Right forelimb (tissue), 1 donor: ENCODE measurements at regions not wholly inside any gene's neighbourhood (a gene's known extent, or its start where the extent isn't known, plus 50 kb on each side); places are given as distances from the start of the nearest gene placed in this dataset.

Experiments used
- DNase-seq: peaks from one replicate; pipeline ENCODE4 v3.0.0-alpha.2; 2018

DNA sequence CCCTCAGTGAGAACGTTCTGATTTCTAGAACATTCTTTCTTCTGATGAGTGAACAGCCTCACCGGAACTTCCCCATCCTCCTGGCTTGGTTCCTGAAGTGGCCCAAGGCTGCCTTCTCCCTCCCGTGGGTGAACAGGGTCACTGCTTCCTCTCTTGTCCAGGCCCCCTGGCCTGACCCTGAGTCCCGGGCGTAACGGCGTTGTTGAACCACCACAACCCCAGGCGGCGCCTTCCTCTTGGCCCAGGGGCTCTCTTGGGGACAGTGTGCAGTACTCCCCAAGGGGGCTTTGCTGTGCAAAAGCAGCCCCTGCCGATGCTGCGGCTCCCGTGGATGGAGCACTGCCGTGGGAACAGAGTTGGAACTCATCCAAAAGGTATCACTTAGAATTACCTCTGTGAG is 147.2 kb downstream of the TSN start:
- DNase-seq = no peak

DNA sequence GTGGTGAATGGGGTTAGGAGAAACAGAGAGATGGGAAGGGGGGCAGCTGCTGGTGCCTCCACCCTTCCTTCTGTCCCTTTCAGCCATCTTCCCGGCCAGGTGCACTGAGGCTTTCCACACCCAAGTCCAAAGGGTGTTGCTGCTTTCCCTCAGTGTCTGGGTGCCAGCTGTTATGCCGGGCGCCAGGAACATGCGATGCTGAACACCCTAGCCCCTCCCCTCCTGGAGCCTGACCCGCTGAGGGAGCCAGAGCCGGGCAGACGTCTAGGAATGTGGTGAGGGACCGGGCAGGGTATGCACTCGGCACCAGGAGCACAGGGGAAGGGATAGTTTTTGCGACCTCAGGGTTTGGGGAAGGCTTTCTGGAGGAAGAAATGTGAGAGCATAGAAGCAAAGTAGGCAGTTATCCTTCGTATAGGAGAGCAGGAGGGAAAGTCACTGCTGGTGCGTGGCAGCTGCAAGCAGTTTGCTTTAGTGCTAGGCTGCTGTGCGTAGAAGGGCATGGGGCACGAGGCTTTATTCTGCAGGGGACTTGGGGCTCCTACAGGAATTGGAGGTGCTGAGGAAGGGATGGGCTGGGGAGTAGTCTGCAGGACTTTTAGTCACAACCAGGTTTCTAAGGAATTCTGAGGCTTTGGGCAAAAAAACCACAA is 147.7 kb downstream of the TSN start:
- DNase-seq = no peak

DNA sequence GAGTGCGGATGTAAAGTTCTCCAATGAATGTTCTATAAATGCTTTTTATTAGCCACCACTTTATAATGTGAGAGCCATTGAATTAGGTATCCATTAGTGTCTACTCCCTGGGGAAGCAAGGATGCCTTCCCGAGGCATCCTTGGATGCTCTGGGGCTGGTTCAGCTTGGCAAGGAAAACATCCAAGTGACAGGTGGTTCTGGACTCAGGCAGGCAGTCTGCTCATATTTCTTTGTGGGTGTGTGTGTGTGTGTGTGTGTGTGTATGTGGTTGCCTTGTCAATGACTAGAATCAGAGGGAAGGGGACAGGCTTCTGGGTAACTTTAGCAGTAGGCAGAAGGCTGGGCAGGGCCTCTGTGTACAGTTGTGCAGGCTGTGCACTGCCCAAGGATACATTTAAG is 149.2 kb downstream of the TSN start:
- no peak for DNase-seq

DNA sequence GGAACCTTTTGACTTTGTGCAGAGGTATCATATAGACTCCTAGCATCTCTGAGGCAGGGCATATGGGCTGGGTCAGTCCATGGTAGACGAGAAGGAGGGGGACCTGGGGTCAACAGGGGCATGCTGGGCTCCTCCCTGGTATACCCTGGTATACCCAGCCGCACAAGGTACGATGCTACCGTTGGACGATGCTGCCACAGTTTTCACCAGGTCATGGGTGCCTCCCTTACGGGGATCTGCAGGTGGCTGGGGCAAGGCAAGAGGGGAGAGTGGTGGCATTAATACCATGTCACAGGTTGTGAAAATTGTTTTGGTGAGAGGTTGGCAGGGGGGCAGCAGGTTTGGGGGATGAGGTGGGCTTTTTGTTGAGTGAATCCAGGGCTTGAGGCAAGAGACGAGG is 149.8 kb downstream of the TSN start:
- no peak for DNase-seq

DNA sequence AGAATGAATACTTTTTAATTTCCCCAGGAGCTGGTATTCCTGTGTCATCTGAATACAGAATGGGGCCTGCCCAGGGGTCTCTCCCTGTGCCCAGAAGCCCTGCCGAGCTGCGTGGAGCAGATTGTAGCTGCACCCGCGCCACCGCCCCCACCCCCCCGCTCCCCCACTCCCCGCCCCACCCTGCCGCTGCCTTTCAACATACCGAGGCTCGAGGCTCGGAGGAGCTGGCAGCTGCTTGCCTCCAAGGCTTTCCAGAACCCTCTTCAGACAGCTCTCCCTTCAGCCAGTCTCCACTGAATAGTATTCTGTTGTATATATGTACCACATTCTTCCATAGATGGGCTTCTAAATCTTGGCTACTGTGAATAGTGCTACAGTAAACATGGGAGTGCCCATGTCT is 150.7 kb downstream of the TSN start:
- no peak for DNase-seq

DNA sequence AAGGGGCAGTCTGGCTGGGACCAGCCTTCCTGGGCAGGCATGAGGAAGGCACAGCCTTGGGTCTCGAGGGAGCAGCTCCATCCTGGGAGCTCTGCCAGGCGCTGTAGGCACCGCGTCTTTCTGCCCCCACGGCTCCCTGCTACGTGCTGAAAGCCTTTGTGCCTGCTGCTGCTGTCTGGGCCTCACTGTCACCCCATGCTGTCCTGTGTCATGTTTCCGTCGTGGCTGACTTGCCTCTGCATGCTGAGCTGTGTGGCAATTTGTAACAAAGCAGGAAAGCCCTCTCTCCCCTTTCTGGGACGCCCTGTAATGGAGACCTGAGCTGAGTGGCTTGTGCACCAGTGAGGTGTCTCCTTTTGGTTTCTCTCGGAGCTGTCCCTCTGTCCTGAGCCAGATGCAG is 152.5 kb downstream of the TSN start:
- DNase-seq = no peak

DNA sequence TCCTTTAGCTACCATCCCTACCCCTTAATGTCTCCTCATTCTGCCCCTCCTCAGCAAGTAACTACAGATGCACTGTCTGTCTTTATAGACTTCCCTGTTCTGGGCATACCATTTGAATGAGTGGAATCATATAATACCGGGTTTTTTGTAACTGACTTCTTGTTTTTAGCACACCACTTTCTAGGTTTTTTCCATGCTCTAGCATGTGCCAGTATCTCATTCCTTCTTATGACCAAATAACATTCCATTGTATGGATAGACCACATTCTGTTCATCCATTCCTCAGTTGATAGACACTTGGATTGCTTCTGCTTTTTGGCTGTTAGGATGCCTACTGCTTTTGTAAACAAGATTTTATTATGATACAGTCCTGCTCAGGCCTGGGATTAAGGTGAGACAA is 154.7 kb downstream of the TSN start:
- DNase-seq = no peak

DNA sequence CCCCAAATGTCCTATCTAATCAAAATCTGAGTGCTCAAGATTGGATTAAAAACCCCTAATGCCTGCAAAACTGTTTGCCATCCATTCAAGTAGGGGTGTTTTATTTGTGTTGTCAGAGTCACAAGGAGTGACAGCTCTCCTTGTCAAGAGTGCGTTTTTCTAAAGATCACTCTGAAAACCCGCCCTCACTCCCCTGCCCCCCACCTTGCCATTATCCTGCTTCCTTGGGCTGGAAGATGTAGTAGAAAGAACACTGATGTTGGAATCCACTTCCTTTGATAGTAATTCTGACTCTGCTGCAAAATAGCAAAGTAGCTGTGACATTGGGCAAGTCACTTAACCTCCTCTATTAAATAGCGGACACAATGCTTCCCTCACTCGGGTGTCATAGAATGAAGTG is 155.6 kb downstream of the TSN start:
- no peak for DNase-seq

DNA sequence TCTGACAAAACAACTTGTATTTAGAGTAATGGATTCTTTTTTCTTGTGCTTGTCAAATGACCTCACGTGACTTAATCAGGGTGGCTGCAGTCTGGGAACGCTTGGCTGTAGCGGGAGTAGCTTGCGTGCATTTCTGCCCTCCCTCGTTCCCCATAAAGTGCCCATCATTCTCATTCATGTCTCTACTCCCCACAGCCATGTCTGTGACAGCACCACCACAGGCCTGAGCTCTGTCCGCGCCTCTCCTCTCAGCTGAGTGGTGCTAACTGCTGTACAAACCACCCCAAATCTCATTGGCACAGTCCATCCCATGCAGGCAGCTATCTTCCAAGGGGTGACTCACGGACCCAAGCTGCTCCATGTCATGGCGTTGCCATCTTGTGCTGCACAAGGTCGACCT is 161.7 kb downstream of the TSN start:
- DNase-seq = no peak

DNA sequence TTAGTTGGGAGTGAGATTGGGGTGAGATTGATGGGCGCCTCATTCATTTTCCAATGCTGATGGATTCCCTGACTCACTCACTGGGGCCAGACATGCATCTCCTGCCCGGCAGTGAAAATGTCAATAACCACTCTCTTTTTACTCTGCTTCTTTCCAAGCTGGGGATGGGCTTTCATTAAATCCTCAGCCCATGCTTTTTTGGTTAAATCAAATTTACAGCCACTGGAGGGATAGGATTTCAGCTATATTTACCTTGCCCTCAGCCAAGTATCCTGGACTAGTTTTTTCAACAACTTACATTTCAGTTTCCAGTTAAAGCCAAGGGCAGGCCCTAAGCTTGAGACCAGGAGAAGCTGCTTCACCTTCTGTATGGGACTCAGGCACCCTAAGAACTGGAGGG is 162.8 kb downstream of the TSN start:
- DNase-seq = no peak

DNA sequence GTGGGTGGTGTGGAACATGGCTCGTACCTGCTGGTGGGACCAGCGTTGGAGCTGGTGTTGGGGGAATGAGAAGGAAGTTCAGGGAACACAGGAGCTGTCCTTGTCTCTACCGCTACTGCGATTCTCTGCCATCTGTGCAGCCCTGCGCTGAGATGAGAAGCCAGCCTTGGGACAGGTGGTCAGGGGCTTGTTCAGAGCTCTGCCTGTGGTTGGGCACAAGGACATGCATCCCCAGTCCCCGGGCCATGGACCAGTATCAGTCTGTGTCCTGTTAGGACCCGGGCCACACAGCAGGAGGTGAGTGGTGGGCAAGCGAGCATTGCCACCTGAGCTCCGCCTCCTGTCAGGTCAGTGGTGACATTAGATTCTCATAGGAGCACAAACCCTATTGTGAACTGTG is 164.4 kb downstream of the TSN start:
- DNase-seq = no peak

DNA sequence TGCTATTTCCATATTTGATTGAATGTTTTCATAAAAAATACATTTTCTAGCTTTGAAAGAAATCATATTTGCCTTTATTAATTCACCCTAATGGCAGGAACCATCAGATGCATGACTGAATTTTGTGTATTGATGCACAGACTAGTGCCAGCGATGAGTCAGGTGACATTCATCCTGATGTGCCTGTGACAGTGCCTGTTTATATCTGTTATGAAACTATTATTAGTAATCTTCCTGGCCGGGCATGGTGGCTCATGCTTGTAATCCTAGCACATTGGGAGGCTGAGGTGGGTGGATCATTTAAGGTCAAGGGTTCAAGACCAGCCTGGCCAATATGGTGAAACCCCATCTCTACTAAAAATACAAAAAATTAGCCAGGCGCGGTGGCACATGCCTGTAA is 170.0 kb downstream of the TSN start:
- no peak for DNase-seq

DNA sequence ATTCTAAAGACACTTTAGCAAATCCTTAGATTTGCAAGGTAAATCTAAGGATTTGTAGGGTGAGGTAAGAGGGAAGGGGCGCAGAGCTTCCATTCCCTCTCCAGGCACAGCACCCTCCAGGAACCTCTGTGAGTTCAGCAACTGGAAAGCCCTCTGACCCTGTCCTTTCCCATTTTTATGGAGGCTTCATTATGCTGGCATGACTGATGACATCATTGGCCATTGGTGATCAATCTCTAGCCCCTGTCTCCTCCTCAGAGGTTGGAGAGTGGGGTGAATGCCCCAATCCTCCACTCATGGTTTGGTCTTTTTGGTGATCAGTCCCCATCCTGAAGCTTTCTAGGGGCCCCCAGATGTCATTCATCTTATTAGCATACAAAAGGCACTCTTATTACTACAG is 187.8 kb downstream of the TSN start:
- DNase-seq = no peak

DNA sequence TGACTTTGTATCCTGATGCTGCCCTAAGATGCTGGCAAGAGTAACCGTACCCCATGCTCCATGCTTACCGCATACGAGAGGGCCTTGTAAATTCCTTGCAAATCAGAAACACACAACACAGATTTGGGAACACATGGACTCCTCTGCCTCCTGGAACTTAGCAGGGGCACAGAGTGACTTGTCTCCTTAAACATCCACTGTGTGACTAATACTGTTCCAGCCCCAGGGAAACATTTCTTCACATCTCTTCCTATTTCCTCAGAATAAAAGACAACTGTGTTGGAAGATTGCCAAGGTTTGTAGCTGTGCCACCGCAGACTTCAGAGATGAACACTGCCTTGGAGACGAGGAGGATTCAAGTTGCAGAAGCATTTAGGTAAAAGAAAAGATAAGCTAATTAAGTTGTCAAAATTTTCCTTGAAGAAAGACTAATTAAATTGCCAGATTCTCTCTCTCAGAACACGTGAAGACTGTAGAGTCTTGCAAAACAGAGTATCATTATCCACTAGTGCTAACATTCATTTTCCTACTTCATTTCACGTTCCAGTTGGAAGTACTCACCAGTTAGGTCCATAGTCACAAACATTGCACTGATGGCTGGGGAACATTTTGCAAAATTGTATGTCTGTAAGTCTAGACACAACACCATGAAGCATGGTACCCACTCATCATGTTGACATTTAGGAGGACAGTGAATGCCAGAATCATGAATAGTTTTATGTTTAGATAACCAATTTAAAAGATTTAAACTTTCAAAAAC is 188.8 kb downstream of the TSN start:
- DNase-seq = no peak

DNA sequence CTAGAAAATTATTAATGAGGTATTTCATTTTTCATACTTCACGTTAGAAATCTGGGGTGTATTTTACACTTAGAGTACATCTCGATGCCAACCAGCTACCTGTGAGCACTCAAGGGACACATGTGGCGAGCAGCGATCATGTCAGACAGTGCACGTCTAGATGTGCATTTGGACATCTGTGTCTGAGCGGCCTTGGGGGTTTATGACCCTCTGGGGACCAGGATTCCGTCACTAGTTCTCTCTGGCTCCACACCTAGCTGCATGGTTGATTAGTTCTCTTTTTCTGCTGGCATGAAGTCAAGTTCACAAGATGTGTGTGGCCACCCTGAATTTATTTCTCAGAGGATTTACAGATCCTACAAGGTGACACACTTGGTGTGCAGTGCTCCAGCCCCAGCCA is 192.2 kb downstream of the TSN start:
- no peak for DNase-seq

DNA sequence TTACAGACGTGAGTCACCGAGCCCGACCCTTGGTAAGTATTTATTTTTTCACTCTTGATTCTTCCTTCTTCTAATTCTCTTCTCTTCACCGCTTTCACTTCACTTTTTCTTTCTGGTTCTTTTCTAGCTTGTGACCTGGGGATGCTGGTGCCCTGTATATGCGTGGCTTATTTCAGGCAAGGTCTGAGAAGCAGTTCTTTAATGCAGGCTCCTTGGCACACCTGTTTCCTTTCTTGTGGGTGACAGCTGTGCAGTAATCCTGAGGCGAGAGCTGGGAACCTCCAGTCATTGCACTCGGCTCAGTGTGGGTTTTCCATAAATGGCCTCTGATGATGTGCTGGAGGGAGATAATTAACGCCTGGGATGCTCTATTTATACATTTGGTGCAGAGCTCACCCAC is 193.8 kb downstream of the TSN start:
- DNase-seq = no peak

DNA sequence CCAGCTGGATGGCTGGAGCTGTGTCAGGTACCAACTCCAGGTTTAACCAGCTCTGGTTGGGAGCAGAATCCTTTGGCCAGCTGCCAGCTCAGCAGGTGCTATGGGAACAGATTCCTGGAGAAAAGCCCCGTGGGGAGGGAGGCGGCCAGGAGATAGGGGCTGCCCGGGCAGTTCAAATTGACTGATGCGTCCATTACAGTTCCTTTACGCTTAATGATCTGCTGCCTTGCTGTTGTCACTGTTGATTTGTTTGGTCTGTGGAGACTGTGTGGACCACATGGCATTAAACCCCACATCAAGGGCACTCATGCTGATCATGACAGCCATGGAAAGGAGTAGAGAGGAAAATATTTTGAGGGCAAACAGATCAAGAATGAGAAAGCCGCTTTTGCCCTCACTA is 200.0 kb downstream of the TSN start:
- DNase-seq = no peak

DNA sequence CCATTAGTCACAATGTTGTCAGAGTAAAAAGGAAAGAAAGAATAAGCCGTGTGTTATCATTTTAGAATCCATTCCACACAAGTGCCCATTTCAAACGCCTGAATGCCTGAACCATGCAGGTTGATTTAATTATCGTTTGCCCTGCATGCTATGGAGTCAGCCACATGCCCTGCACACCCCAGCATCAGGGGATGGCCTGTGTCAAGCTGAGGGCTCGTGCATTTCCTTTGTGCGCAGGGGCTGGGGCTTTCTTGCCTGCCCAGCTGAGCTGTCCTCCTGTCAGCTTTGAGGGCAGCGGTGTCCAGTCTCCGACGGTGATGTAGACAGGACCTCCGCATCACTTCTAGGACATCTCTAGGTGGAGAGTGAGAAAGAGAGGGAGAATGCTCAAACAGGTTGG is 200.4 kb downstream of the TSN start:
- no peak for DNase-seq

DNA sequence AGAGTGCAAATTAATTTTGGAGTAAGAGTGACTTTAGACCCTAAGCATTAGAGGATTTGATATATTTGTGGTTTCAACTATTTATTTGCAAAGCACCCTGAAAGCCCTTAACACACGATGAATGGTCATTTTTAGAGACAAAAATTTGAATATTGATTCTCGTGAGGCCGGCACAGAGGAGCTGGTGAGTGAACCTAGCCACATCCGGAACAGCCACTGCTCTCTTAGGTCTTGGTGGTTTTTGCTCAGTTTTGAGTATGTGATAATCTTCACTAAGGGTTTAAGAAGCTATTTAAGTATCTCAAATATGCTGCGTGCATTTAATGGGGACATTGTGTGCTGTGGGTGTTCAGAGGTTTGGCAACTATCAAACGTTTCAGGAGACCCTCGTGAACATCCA is 204.8 kb downstream of the TSN start:
- no peak for DNase-seq

DNA sequence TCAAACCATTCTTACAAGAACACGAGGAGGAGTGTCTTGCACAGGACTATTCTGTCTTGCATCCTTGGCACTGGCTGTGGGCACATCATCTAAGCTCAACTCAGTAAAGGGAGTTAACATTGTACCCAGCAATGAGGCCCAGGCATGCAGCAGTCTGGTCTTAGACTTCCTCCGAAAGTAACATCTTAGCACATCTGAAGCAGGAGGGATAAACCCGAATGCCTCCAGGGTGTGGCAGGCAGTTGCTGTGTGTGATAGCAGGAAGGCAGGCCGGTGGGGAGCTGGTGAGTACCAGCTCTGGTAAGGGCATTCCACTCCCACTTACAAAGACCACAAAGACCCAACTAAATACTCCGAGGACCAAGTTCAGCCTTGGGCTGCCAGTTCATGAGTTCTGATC is 206.3 kb downstream of the TSN start:
- no peak for DNase-seq

DNA sequence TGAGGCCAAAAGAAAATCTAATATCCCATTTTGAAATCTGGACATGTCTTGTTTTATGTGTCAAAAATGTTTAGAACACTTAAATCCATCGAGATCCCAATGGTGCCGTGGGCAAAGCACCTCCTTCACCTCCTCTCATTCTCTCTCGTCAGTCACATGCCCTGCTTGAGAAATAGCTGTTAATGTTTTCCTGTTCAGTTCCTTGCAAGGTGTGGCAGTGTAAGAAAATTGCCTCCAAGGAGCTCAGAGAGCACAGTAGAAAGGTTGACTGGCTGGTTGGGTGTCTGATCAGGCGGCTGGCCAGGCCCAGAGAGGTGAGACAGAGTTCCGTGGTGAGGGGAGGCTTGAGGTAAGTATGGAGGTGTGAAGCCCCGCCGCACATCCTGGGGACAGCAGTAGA is 210.2 kb downstream of the TSN start:
- DNase-seq = no peak

DNA sequence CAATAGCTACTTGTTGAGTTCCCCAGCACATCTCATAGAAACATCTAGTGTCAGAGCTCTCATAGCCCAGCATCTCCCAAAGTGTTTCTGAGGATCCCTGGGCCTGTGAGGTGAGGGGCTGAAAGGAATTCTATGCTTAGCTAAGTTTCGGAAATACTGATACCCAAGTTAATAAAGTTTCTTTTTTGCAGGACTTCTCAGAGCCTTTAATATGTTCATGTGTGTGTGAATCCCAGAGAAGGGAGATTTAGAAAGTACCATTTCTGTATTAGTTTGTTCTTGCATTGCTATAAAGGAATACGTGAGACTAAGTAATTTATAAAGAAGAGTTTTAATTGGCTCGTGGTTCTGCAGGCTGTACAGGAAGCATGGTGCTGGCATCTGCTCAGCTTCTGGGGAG is 211.2 kb downstream of the TSN start:
- no peak for DNase-seq

DNA sequence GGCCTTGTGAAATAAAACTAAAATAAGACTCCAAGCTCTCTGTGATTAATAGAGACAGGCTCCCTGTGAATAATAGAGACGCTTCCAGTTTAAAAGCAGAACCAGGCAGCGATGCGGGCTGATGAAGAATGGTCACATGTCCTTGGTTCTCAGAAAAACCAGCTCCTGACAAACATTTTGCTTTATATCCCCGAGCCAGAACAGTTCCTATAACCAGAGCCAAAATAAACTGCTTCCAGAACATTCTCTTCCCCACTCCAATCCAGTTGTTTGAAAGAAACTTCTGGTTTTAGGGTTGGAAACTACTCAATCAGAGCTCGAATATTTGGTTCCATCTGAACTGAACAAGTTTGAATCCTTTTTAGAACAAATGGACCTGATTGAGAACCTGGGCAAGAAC is 213.7 kb downstream of the TSN start:
- DNase-seq = no peak

DNA sequence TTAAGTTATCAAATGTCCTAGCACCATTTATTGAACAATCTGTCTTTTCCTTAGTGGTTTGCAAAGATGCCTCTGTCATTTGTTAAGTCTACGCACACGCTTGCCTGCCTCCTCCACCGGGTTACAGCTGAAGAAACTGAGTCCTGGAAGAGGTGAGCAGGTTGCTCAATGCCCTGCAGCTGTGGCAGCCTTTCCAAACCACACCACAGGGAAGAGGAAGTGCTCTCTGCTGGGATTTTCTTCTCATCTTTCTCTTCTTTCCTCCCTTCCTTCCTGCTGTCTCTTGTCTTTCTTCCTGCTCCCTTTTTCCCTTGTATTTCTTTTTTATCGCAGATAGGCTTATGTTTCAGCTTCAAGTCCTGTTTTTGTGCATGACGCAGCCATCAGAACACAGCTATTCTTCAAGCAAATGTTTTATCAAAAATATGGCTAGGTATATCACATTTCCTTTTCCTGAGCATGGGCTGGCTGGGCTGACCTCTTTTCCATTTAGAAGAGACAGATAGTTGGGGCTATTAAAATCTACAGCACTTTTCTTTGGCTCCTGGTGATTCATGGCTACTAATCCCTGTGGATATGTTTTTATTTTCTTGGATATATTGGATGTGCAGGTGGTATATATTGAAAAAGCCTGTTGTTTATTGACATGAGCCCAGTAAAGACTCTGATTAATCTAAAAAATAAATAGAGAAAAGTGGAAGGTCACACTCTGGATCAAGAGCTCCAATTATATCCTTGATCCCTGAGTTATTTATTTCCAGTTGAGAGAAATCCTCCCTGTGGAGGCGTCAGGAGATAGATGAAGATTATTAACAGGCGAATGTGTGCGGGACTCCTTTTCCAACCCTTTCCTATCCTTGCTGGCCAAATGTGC is 214.6 kb downstream of the TSN start:
- no peak for DNase-seq
